Trophoblast cell (in vitro differentiated cells and primary cell): ENCODE measurements at regions not wholly inside any gene's neighbourhood (a gene's known extent, or its start where the extent isn't known, plus 50 kb on each side); places are given as distances from the start of the nearest gene placed in this dataset.

ENCODE experiments used
- DNase-seq, 2 donors: peaks; one replicate each; pipeline ENCODE4 v3.0.0-alpha.2; 2016
- H2AFZ ChIP-seq: 2 replicates; pipeline ENCODE4 v1.6.1; 2013; ENCODE audit warnings: low read length, moderate library complexity, mild to moderate bottlenecking; ENCODE audit not compliant: insufficient read depth, poor library complexity
- H2AK5ac ChIP-seq: 2 replicates; pipeline ENCODE4 v1.6.1; 2013; ENCODE audit warnings: mild to moderate bottlenecking, low read length
- H2BK120ac ChIP-seq: 2 replicates; pipeline ENCODE4 v1.6.1; 2013; ENCODE audit warnings: low read length, mild to moderate bottlenecking, moderate library complexity; ENCODE audit not compliant: insufficient read depth, poor library complexity
- H2BK12ac ChIP-seq: 2 replicates; pipeline ENCODE4 v1.6.1; 2013; ENCODE audit warnings: mild to moderate bottlenecking, low read length, moderate library complexity
- H2BK5ac ChIP-seq: 2 replicates; pipeline ENCODE4 v1.6.1; 2013; ENCODE audit warnings: low read length, low read depth, moderate library complexity, mild to moderate bottlenecking; ENCODE audit not compliant: poor library complexity
- H3K14ac ChIP-seq: 2 replicates; pipeline ENCODE4 v1.6.1; 2013; ENCODE audit warnings: mild to moderate bottlenecking, low read length
- H3K18ac ChIP-seq: 2 replicates; pipeline ENCODE4 v1.6.1; 2013; ENCODE audit warnings: mild to moderate bottlenecking, low read length
- H3K23ac ChIP-seq: 2 replicates; pipeline ENCODE4 v1.6.1; 2013; ENCODE audit warnings: low read length
- H3K27ac ChIP-seq: 2 replicates; pipeline ENCODE4 v1.5.1; 2013; ENCODE audit warnings: low read depth, mild to moderate bottlenecking, inconsistent platforms, low read length, moderate library complexity
- H3K27me3 ChIP-seq: 2 replicates; pipeline ENCODE4 v1.6.1; 2013; ENCODE audit warnings: inconsistent platforms, mild to moderate bottlenecking, low read length, moderate library complexity; ENCODE audit not compliant: insufficient read depth
- H3K36me3 ChIP-seq, 2 experiments: 1 replicate in 1 of 2; 2 replicates in 1 of 2; pipeline ENCODE4 v1.6.1; 2013; ENCODE audit warnings: low read length in 2 of 2, mild to moderate bottlenecking in 2 of 2, moderate library complexity in 1 of 2; ENCODE audit not compliant: insufficient read depth in 2 of 2, control insufficient read depth in 1 of 2
- H3K4ac ChIP-seq: 2 replicates; pipeline ENCODE4 v1.6.1; 2013; ENCODE audit warnings: low read depth, mild to moderate bottlenecking, low read length, moderate library complexity
- H3K4me1 ChIP-seq, 2 experiments: 1 replicate in 1 of 2; 2 replicates in 1 of 2; pipeline ENCODE4 v1.6.1; 2013; ENCODE audit warnings: low read length in 2 of 2, mild to moderate bottlenecking in 2 of 2, moderate library complexity in 1 of 2; ENCODE audit not compliant: insufficient read depth in 2 of 2, control insufficient read depth in 1 of 2
- H3K4me2 ChIP-seq: 2 replicates; pipeline ENCODE4 v1.6.1; 2013; ENCODE audit warnings: inconsistent platforms, mild to moderate bottlenecking, low read length, moderate library complexity
- H3K4me3 ChIP-seq: 2 replicates; pipeline ENCODE4 v1.5.1; 2013; ENCODE audit warnings: mild to moderate bottlenecking, low read depth, low read length, inconsistent platforms
- H3K79me1 ChIP-seq: one replicate; pipeline ENCODE4 v1.6.1; 2013; ENCODE audit warnings: low read length
- H3K79me2 ChIP-seq: 2 replicates; pipeline ENCODE4 v1.6.1; 2013; ENCODE audit warnings: low read length, mild to moderate bottlenecking; ENCODE audit not compliant: control insufficient read depth, insufficient read depth, poor library complexity
- H3K9ac ChIP-seq: 2 replicates; pipeline ENCODE4 v1.6.1; 2013; ENCODE audit warnings: mild to moderate bottlenecking, low read length
- H3K9me3 ChIP-seq: 2 replicates; pipeline ENCODE4 v1.6.1; 2013; ENCODE audit warnings: low read depth, mild to moderate bottlenecking, control low read depth, inconsistent platforms, low read length; ENCODE audit not compliant: insufficient read depth
- H4K12ac ChIP-seq: 2 replicates; pipeline ENCODE4 v1.6.1; 2013; ENCODE audit warnings: low read depth, mild to moderate bottlenecking, low read length, moderate library complexity
- H4K8ac ChIP-seq: 2 replicates; pipeline ENCODE4 v1.6.1; 2013; ENCODE audit warnings: low read depth, mild to moderate bottlenecking, low read length, moderate library complexity
- H4K91ac ChIP-seq: one replicate; pipeline ENCODE4 v1.6.1; 2013; ENCODE audit warnings: low read depth, mild to moderate bottlenecking, low read length, moderate library complexity
- WGBS: extraction: QIAGEN DNeasy Blood & Tissue Kit; methylation state at CpG from one replicate; pipeline ENCODE4 v1.1.7; 2013; ENCODE audit warnings: missing lambda C conversion rate; ENCODE audit not compliant: insufficient read length, insufficient coverage; ENCODE audit errors: extremely low coverage; 5-methylcytosine and 5-hydroxymethylcytosine counted together

DNA sequence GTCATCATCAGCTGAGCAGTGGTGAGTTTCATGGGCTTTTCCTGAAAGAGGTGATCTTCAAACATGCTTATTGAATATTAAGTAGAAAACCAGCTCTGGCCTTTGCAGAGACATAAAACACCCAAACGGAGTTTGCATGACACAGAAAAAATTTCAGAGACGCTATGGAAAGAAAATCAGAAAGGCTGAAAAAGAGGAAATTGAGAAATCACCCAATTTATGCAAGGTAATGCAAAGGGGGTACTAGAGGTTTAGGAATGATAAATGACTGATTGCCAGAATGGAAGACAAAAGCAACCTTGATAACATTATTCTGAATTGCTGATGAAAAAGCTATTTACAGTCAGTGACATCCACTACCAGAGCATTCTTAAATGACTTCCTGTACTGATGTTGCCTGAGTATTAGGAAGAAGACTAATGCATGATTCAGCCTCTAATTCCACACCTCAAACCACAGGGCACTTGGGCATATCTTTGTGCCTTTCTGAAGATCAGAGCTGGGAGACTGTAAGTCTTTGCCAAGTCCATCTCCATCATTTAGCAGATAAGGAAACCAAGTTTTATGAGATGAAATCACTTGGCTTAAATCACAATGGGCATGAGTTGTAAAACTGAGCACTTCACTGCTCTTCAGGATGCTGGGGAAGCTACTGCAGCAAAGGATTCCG is 565.7 kb downstream of the PPARGC1A start:
- Histone ChIP-seq H3K23ac (no peak overlapping the region), H3K27me3 (no peaks in the 10 kb centered on the region), H3K4me3 (no peak overlapping the region), H2BK12ac (no peak overlapping the region), H3K36me3 (no peaks in the 10 kb centered on the region), H2AK5ac (no peak overlapping the region), H3K9ac (no peak overlapping the region), H4K12ac (no peak overlapping the region), H2BK120ac (no peak overlapping the region), H3K27ac (no peak overlapping the region), H3K4me2 (no peak overlapping the region), H2AFZ (no peak overlapping the region), H3K79me2 (no peaks in the 10 kb centered on the region), H4K8ac (no peak overlapping the region), H3K9me3 (no peaks in the 10 kb centered on the region), H4K91ac (no peak overlapping the region), H3K79me1 (no peaks in the 10 kb centered on the region), H3K14ac (no peak overlapping the region), H3K4ac (no peak overlapping the region), H3K4me1 (no peaks in the 10 kb centered on the region), H2BK5ac (no peak overlapping the region), H3K18ac (no peak overlapping the region)
- no CpG with 5 or more reads among the region's 3 CpGs for WGBS
- DNase-seq = no peak

- Histone ChIP-seq H4K8ac (no peak overlapping the region), H2BK120ac (no peak overlapping the region), H3K4me1 (no peaks in the 10 kb centered on the region), H2BK12ac (no peak overlapping the region), H3K79me1 (no peaks in the 10 kb centered on the region), H3K4ac (no peak overlapping the region), H3K9ac (no peak overlapping the region), H3K18ac (no peak overlapping the region), H3K4me3 (no peak overlapping the region), H3K14ac (no peak overlapping the region), H3K27me3 (no peaks in the 10 kb centered on the region), H3K36me3 (no peaks in the 10 kb centered on the region), H4K91ac (no peak overlapping the region), H3K9me3 (no peaks in the 10 kb centered on the region), H3K79me2 (no peaks in the 10 kb centered on the region), H2AFZ (no peak overlapping the region), H2BK5ac (no peak overlapping the region), H2AK5ac (no peak overlapping the region), H3K27ac (no peak overlapping the region), H3K23ac (no peak overlapping the region), H4K12ac (no peak overlapping the region), H3K4me2 (no peak overlapping the region)
- no CpG with 5 or more reads among the region's 1 CpG for WGBS
- DNase-seq = no peak
Measured at GRCh38 chr4:23323436-23323835, 566.4 kb downstream of the PPARGC1A start.

DNA sequence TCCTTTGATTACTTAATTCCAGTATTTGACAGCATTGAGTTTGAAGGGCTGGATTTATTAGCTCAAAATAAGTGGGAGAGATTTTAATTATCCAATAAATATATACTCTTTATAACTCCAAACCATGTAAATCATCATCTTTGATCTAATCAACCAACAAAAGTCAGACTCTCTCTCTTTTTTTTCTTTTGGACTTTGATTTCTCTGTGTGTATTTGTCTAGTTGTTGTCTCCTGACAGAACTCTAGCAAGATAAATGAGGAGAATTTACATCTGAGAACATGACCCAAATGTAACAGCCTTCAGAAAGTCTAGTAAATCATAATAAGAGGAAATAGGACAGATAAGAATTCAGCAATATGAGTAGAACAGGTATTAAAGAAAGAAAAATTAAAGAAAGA is 567.1 kb downstream of the PPARGC1A start:
- H3K4me1 ChIP-seq = no peaks in the 10 kb centered on the region
- no peak overlapping the region for H2AK5ac ChIP-seq
- no peak overlapping the region for H3K4me2 ChIP-seq
- no peaks in the 10 kb centered on the region for H3K27me3 ChIP-seq
- H4K12ac ChIP-seq = no peak overlapping the region
- H3K14ac ChIP-seq = no peak overlapping the region
- no peak overlapping the region for H2BK12ac ChIP-seq
- H4K8ac ChIP-seq = no peak overlapping the region
- no peak overlapping the region for H3K27ac ChIP-seq
- no peak overlapping the region for H3K4ac ChIP-seq
- H3K79me1 ChIP-seq = no peaks in the 10 kb centered on the region
- no peak overlapping the region for H2BK5ac ChIP-seq
- no peak overlapping the region for H3K4me3 ChIP-seq
- H2AFZ ChIP-seq = no peak overlapping the region
- no peaks in the 10 kb centered on the region for H3K79me2 ChIP-seq
- no peak overlapping the region for H3K9ac ChIP-seq
- H4K91ac ChIP-seq = no peak overlapping the region
- no peak for DNase-seq
- H3K9me3 ChIP-seq = no peaks in the 10 kb centered on the region
- H3K18ac ChIP-seq = no peak overlapping the region
- H3K36me3 ChIP-seq = no peaks in the 10 kb centered on the region
- H3K23ac ChIP-seq = no peak overlapping the region
- H2BK120ac ChIP-seq = no peak overlapping the region

DNA sequence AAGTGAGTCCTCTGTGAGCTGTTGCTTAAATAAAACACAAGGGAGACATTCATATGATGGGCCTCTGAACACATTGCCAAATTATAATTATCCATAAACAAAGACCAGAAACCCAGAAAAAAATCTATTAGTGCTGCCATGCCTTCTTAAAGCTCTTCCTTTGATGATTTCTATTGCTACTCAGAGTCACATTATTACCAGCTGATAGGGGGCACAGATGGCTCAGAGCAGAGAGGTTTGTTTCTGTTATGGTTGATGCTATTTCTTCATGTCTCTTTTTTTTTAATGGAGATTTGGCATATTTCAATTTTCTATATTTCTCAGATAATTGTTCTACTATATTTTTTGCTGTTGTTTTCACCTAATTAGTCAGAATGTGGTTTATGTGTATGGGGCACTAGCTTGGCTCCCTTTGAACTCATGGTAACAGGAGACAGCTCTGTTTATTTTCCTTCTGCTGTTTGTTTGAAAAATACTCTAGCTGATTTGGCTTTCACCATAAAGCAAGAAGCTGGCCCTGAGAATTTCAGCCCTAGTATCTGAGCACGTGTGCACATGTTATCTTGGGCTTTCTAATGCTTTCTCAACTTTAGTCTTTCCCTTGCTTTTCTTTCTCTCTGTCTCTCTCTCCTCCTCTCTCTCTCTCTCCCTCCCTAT is 568.8 kb downstream of the PPARGC1A start:
- no peak overlapping the region for H4K12ac ChIP-seq
- H3K4ac ChIP-seq = no peak overlapping the region
- H4K91ac ChIP-seq = no peak overlapping the region
- DNase-seq = no peak
- no peak overlapping the region for H2BK12ac ChIP-seq
- WGBS = no CpG with 5 or more reads among the region's 1 CpG
- H2BK120ac ChIP-seq = no peak overlapping the region
- no peak overlapping the region for H3K9ac ChIP-seq
- no peak overlapping the region for H3K4me2 ChIP-seq
- no peak overlapping the region for H2BK5ac ChIP-seq
- no peaks in the 10 kb centered on the region for H3K9me3 ChIP-seq
- no peaks in the 10 kb centered on the region for H3K36me3 ChIP-seq
- no peak overlapping the region for H3K23ac ChIP-seq
- H3K4me3 ChIP-seq = no peak overlapping the region
- no peaks in the 10 kb centered on the region for H3K27me3 ChIP-seq
- no peak overlapping the region for H3K27ac ChIP-seq
- no peak overlapping the region for H2AK5ac ChIP-seq
- H3K79me2 ChIP-seq = no peaks in the 10 kb centered on the region
- H3K4me1 ChIP-seq = no peaks in the 10 kb centered on the region
- H4K8ac ChIP-seq = no peak overlapping the region
- H3K79me1 ChIP-seq = no peaks in the 10 kb centered on the region
- no peak overlapping the region for H3K14ac ChIP-seq
- no peak overlapping the region for H2AFZ ChIP-seq
- no peak overlapping the region for H3K18ac ChIP-seq
